Spleen (tissue), 7 donors: ENCODE measurements at regions not wholly inside any gene's neighbourhood (a gene's known extent, or its start where the extent isn't known, plus 50 kb on each side); places are given as distances from the start of the nearest gene placed in this dataset.

Source experiments
- CTCF ChIP-seq, 11 experiments: fragments of 200-600 bp in 7 of 11; fragments of 450-650 bp in 4 of 11; sonication (generic) in 4 of 11; IDR thresholded peaks in 8 of 11; conservative IDR thresholded peaks in 3 of 11; 1 replicate in 7 of 11; 2 replicates in 4 of 11; pipeline versions ENCODE4 v1.4.0 to v1.8.0; 2016 to 2021; ENCODE audit warnings: antibody characterized with exemption in 11 of 11, inconsistent platforms in 4 of 11, mild to moderate bottlenecking in 1 of 11
- POLR2A ChIP-seq, 3 donors: fragments of 450-650 bp; IDR thresholded peaks; one replicate each; pipeline ENCODE4 v1.5.1; 2017; ENCODE audit warnings: antibody characterized with exemption in 3 of 3, mild to moderate bottlenecking in 1 of 3
- donor health status: DM: no; HTN: no; CAD: no; lungs with moderate emphysema.
- donor health status: DM: no; HTN: no; CAD: no.
- donor health status: DM: no; HTN: no; CAD: no.

GRCh38 chr2:64338910-64339500 is 115.0 kb upstream of the LGALSL start:
- TF ChIP-seq CTCF (IDR thresholded peaks at IDR 0.05 in 8 of 11, conservative IDR thresholded peaks at IDR 0.05 in 3 of 11): no peak
- TF ChIP-seq POLR2A (IDR thresholded peaks at IDR 0.05): no peak
